Activated T-cell treated with anti-CD3 and anti-CD28 coated beads, Interleukin-2, amount 50 U/mL, for 4 hours (primary cell): ENCODE measurements at regions not wholly inside any gene's neighbourhood (a gene's known extent, or its start where the extent isn't known, plus 50 kb on each side); places are given as distances from the start of the nearest gene placed in this dataset.

Experiments used
- ATAC-seq, 2 donors: fragments of 200-7000 bp; cut with Tn5 transposase; one replicate each; pipeline ENCODE4 v1.10.0; 2021
- DNase-seq: peaks from one replicate; pipeline ENCODE4 v3.0.0-alpha.2; 2020
- H3K27me3 Mint-ChIP-seq: one replicate; pipeline ENCODE4 v1.8.0; 2021; ENCODE audit warnings: low read depth, mixed read lengths
- H3K36me3 Mint-ChIP-seq: one replicate; pipeline ENCODE4 v1.8.0; 2022; ENCODE audit warnings: mixed read lengths; ENCODE audit not compliant: insufficient read depth
- H3K4me1 Mint-ChIP-seq: one replicate; pipeline ENCODE4 v1.8.0; 2021; ENCODE audit warnings: low read depth, mixed read lengths
- H3K4me3 Mint-ChIP-seq: one replicate; pipeline ENCODE4 v1.8.0; 2021; ENCODE audit warnings: mild to moderate bottlenecking, moderate library complexity, mixed read lengths
- H3K9me3 Mint-ChIP-seq: one replicate; pipeline ENCODE4 v1.8.0; 2021; ENCODE audit warnings: mixed read lengths

DNA sequence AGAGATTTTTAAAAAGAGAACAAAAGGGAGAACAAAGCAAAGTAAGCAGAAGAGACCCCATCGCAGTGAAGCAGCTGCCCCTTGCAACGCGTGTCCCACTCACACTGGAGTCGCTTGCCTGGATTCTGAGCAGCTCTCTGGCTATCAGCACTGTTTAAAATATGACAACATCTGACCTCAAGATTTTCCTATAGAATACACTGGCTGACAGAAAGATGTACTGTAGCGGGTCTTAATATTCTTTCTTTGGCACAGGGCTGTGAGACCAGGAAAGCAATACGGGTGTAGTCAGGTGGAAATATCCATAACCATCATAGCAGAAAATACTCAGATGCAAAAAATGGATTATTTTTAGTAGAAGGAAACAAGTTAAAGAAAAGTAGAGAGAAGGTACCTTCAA is 125.7 kb upstream of the TNS3 start:
- no peaks in the 10 kb centered on the region for H3K27me3 Mint-ChIP-seq
- ATAC-seq, result no peak
- H3K9me3 Mint-ChIP-seq, result no peaks in the 10 kb centered on the region

GRCh38 chr7:47704936-47705335 is 123.0 kb upstream of the TNS3 start:
- H3K4me3 Mint-ChIP-seq, result no peak overlapping the region

More for the DNA sequence above, 125.7 kb upstream of the TNS3 start:
- Mint-ChIP-seq H3K4me1 (no peaks in the 10 kb centered on the region), H3K36me3 (no peaks in the 10 kb centered on the region), H3K4me3 (no peak overlapping the region)
- no peak for DNase-seq

GRCh38 chr7:47702080-47702479 is 120.2 kb upstream of the TNS3 start:
- H3K36me3 Mint-ChIP-seq, result no peaks in the 10 kb centered on the region
- no peaks in the 10 kb centered on the region for H3K4me1 Mint-ChIP-seq
- no peaks in the 10 kb centered on the region for H3K9me3 Mint-ChIP-seq
- H3K27me3 Mint-ChIP-seq, result no peaks in the 10 kb centered on the region
- DNase-seq (no peak), ATAC-seq (no peak)
- H3K4me3 Mint-ChIP-seq, result no peak overlapping the region

More at GRCh38 chr7:47704936-47705335, 123.0 kb upstream of the TNS3 start:
- no peaks in the 10 kb centered on the region for H3K9me3 Mint-ChIP-seq
- H3K4me1 Mint-ChIP-seq, result no peaks in the 10 kb centered on the region
- ATAC-seq, result no peak
- no peaks in the 10 kb centered on the region for H3K36me3 Mint-ChIP-seq
- H3K27me3 Mint-ChIP-seq, result no peaks in the 10 kb centered on the region
- DNase-seq, result no peak

DNA sequence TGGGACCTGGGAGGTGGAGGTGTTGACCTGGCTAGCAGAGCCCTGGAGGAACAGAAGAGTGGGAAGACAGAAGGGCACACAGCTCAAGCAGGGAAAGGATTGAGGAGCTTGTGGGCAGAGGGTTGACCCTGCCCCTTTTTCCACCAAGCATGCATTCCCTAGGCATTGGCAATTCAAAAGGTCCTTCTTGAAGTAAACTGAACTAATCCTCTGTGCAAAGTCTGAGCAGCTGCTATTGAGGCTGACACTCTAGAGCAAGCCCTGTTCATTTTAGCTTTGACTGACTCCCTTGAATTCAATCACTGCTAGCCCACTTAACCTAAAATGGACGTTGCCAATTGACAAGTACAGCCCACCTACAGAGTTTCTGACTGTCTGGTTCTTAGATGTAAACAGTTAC is 116.5 kb upstream of the TNS3 start:
- ATAC-seq, result no peak
- H3K4me3 Mint-ChIP-seq, result no peak overlapping the region
- no peak for DNase-seq
- H3K36me3 Mint-ChIP-seq, result no peaks in the 10 kb centered on the region
- no peaks in the 10 kb centered on the region for H3K27me3 Mint-ChIP-seq
- H3K4me1 Mint-ChIP-seq, result no peaks in the 10 kb centered on the region
- no peaks in the 10 kb centered on the region for H3K9me3 Mint-ChIP-seq

DNA sequence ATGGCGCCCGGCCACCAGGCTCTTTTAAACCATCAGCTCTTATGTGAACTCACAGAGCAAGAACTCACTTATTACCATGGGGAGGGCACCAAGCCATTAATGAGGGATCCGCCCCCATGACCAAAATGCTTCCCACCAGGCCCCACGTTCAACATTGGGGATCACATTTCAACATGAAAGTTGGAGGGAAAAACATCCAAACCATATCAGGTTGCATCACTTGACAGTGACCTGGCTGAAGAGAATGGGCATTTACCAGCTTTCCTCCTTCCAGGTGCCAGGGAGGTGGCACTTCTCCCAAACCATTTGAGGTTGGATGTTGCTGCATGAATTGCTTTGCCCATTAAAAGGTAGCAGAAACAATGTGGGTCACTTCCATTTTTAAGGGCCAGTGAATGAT is 115.6 kb upstream of the TNS3 start:
- Mint-ChIP-seq H3K9me3 (no peaks in the 10 kb centered on the region), H3K27me3 (no peaks in the 10 kb centered on the region), H3K36me3 (no peaks in the 10 kb centered on the region), H3K4me3 (no peak overlapping the region), H3K4me1 (no peaks in the 10 kb centered on the region)
- DNase-seq (no peak), ATAC-seq (no peak)

GRCh38 chr7:47696152-47696710 is 114.3 kb upstream of the TNS3 start:
- ATAC-seq (no peak), DNase-seq (no peak)
- no peaks in the 10 kb centered on the region for H3K9me3 Mint-ChIP-seq
- H3K4me3 Mint-ChIP-seq, result no peak overlapping the region
- no peaks in the 10 kb centered on the region for H3K36me3 Mint-ChIP-seq
- H3K4me1 Mint-ChIP-seq, result no peaks in the 10 kb centered on the region
- H3K27me3 Mint-ChIP-seq, result no peaks in the 10 kb centered on the region

DNA sequence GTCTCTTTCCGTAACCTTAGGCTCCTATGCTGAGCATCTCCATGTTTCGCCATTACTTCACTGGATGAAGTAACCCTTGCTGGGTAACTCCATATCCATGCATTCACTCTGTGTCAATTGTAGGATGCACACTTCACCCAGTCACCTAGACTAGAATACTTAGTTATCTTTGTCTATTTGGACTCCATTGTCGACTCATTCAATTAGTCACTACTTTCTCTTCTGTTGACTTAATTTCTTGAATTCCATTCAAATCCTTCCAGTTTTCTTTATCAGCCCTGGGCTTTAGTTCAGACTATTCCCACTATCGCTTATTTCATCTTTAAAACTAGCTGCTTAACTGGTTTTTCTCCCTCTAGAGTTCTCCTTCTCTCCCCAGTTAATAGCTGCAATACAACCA is 111.3 kb upstream of the TNS3 start:
- Mint-ChIP-seq H3K36me3 (no peaks in the 10 kb centered on the region), H3K4me1 (no peaks in the 10 kb centered on the region), H3K4me3 (no peak overlapping the region), H3K9me3 (no peaks in the 10 kb centered on the region), H3K27me3 (no peaks in the 10 kb centered on the region)
- ATAC-seq, result no peak
- no peak for DNase-seq

GRCh38 chr7:47691988-47692387 is 110.1 kb upstream of the TNS3 start:
- Mint-ChIP-seq H3K27me3 (no peaks in the 10 kb centered on the region), H3K4me1 (no peaks in the 10 kb centered on the region), H3K36me3 (no peaks in the 10 kb centered on the region), H3K4me3 (no peak overlapping the region), H3K9me3 (no peaks in the 10 kb centered on the region)
- DNase-seq, result no peak
- no peak for ATAC-seq

DNA sequence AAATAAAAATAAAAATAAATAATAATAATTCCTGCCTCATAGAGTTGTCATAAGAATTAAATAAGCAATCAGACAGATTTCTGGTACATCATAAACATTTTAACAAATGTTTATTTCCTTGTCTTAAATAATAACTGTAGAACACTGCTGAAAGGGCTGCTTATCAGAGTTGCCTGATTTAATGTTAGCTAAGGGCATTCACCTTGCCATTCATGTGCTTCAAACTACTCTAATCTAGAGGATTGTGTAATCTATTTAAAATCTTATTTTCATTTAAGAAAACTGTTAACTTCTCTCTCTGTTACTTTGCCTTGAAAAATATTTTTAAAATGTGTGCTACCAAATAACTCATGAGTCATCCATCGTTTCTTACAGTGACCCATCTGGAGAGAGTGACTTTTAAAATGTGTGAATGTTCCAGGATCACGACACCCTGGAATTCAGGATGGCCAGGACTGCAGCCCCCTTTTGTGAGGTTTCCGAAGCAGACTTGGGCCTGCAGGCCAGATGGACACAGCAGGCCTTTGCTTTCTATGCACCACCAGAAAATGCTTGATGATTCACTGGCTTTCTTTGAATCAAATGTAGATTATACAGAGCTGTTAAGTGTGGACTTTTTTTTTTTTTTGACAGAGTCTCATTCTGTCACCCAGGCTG is 109.1 kb upstream of the TNS3 start:
- Mint-ChIP-seq H3K27me3 (no peaks in the 10 kb centered on the region), H3K36me3 (no peaks in the 10 kb centered on the region), H3K4me3 (no peak overlapping the region), H3K9me3 (no peaks in the 10 kb centered on the region), H3K4me1 (no peaks in the 10 kb centered on the region)
- DNase-seq, result no peak
- no peak for ATAC-seq

- no peak for DNase-seq
- Mint-ChIP-seq H3K4me3 (no peak overlapping the region), H3K4me1 (no peaks in the 10 kb centered on the region), H3K36me3 (no peaks in the 10 kb centered on the region), H3K27me3 (no peaks in the 10 kb centered on the region), H3K9me3 (no peaks in the 10 kb centered on the region)
- ATAC-seq, result no peak
These were observed 107.6 kb upstream of the TNS3 start for GRCh38 chr7:47689558-47689957.

DNA sequence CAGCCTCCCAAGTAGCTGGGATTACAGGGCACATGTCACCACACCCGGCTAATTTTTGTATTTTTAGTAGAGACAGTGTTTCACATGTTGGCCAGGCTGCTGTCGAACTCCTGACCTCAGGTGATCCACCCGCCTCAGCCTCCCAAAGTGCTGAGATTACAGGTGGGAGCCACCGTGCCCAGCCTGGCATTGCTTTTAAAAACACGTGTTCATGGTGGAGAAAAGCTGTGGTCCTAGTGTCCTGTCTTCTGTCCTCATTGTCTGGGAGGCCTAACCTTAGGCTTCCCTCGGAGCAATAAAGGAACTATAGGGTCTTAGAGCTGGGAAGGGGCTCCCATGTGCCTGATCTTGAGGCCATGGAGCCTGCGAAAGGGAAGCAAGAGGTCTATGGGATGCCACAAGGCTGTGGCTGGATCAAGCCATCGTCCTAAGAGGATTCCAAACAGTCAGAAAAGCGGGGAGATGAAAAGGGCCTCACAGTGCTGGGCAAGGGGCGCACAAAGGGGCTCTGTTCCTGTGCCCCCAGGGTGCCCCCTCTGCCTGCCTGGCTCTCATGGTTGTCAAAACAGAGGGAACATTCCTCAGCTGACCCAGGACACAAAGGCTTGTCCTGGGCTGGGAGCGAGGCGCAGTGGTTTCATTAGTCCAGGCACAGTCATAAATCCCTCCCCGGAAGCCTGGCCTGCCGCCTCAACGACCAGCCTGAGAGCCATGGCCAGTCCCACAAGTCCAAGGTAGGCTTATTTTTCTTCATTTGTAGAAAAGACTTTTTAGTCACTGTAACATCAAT is 106.6 kb upstream of the TNS3 start:
- Mint-ChIP-seq H3K36me3 (no peaks in the 10 kb centered on the region), H3K9me3 (no peaks in the 10 kb centered on the region), H3K27me3 (no peaks in the 10 kb centered on the region), H3K4me3 (no peak overlapping the region), H3K4me1 (no peaks in the 10 kb centered on the region)
- DNase-seq (no peak), ATAC-seq (no peak)

GRCh38 chr7:47685712-47686376 is 103.9 kb upstream of the TNS3 start:
- Mint-ChIP-seq H3K36me3 (no peaks in the 10 kb centered on the region), H3K27me3 (no peaks in the 10 kb centered on the region), H3K9me3 (no peaks in the 10 kb centered on the region), H3K4me1 (peaks cover 1% of the 10 kb centered on the region), H3K4me3 (no peak overlapping the region)
- ATAC-seq, result no peak
- DNase-seq, result no peak

DNA sequence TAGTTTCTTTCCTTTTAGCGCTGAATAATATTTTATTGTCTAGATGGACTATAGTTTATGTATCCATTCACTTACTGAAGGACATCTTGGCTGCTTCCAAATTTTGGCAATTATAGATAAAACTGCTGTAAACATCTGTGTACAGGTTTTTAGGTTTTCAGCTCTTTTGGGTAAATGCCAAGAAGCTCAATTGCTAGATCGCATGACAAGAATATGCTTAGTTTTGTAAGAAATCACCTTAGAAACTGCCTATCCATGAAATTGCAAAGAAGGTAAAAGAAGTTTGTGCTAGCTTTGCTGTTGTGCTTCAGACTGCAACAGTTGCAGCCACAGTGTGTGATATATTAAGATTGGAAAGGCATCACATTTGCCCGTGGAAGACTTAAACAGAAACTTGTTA is 103.2 kb upstream of the TNS3 start:
- H3K36me3 Mint-ChIP-seq, result no peaks in the 10 kb centered on the region
- no peak overlapping the region for H3K4me3 Mint-ChIP-seq
- peaks cover 1% of the 10 kb centered on the region for H3K4me1 Mint-ChIP-seq
- ATAC-seq, result no peak
- H3K9me3 Mint-ChIP-seq, result no peaks in the 10 kb centered on the region
- no peak for DNase-seq
- no peaks in the 10 kb centered on the region for H3K27me3 Mint-ChIP-seq

- DNase-seq (no peak), ATAC-seq (no peak)
- Mint-ChIP-seq H3K4me1 (peaks cover 1% of the 10 kb centered on the region), H3K36me3 (no peaks in the 10 kb centered on the region), H3K27me3 (no peaks in the 10 kb centered on the region), H3K4me3 (no peak overlapping the region), H3K9me3 (no peaks in the 10 kb centered on the region)
These were observed 102.8 kb upstream of the TNS3 start for GRCh38 chr7:47684728-47685127.
